Activated T-cell treated with anti-CD3 and anti-CD28 coated beads, Interleukin-2, amount 50 U/mL, for 24 hours (primary cell): ENCODE measurements at regions not wholly inside any gene's neighbourhood (a gene's known extent, or its start where the extent isn't known, plus 50 kb on each side); places are given as distances from the start of the nearest gene placed in this dataset.

Experiments
- DNase-seq: peaks from one replicate; pipeline ENCODE4 v3.0.0-alpha.2; 2020
- H3K27ac Mint-ChIP-seq: 2 replicates; pipeline ENCODE4 v1.8.0; 2020; ENCODE audit warnings: mild to moderate bottlenecking, mixed read lengths
- H3K27me3 Mint-ChIP-seq: 2 replicates; pipeline ENCODE4 v1.8.0; 2020; ENCODE audit warnings: mixed read lengths
- H3K36me3 Mint-ChIP-seq: 2 replicates; pipeline ENCODE4 v1.8.0; 2020; ENCODE audit warnings: low read depth, mixed read lengths
- H3K4me1 Mint-ChIP-seq: 2 replicates; pipeline ENCODE4 v1.8.0; 2020; ENCODE audit warnings: low read depth, mixed read lengths
- H3K4me3 Mint-ChIP-seq: 2 replicates; pipeline ENCODE4 v1.8.0; 2020; ENCODE audit warnings: mild to moderate bottlenecking, moderate library complexity, mixed read lengths
- H3K9me3 Mint-ChIP-seq: 2 replicates; pipeline ENCODE4 v1.8.0; 2020; ENCODE audit warnings: mixed read lengths

GRCh38 chr4:33176566-33176965 is 2456.4 kb downstream of the PCDH7 start:
- Mint-ChIP-seq H3K27ac (no peak overlapping the region), H3K36me3 (no peaks in the 10 kb centered on the region), H3K4me1 (no peaks in the 10 kb centered on the region), H3K9me3 (peaks cover 28% of the 10 kb centered on the region), H3K27me3 (no peaks in the 10 kb centered on the region), H3K4me3 (no peak overlapping the region)
- DNase-seq = no peak

- Mint-ChIP-seq H3K4me3 (no peak overlapping the region), H3K27me3 (no peaks in the 10 kb centered on the region), H3K4me1 (no peaks in the 10 kb centered on the region), H3K36me3 (no peaks in the 10 kb centered on the region), H3K9me3 (peaks cover 38% of the 10 kb centered on the region), H3K27ac (no peak overlapping the region)
- no peak for DNase-seq
Measured at GRCh38 chr4:33184657-33185290, 2464.6 kb downstream of the PCDH7 start.

GRCh38 chr4:33187035-33187434 is 2466.9 kb downstream of the PCDH7 start:
- DNase-seq = no peak
- Mint-ChIP-seq H3K9me3 (peaks cover 21% of the 10 kb centered on the region), H3K4me1 (no peaks in the 10 kb centered on the region), H3K4me3 (no peak overlapping the region), H3K36me3 (no peaks in the 10 kb centered on the region), H3K27me3 (no peaks in the 10 kb centered on the region), H3K27ac (no peak overlapping the region)

GRCh38 chr4:33188733-33189132 is 2468.6 kb downstream of the PCDH7 start:
- Mint-ChIP-seq H3K36me3 (no peaks in the 10 kb centered on the region), H3K4me3 (no peak overlapping the region), H3K27ac (no peak overlapping the region), H3K27me3 (no peaks in the 10 kb centered on the region), H3K4me1 (no peaks in the 10 kb centered on the region), H3K9me3 (peaks cover 12% of the 10 kb centered on the region)
- no peak for DNase-seq

GRCh38 chr4:33189169-33189568 is 2469.0 kb downstream of the PCDH7 start:
- no peaks in the 10 kb centered on the region for H3K4me1 Mint-ChIP-seq
- H3K4me3 Mint-ChIP-seq = no peak overlapping the region
- H3K27me3 Mint-ChIP-seq = no peaks in the 10 kb centered on the region
- DNase-seq = no peak
- peaks cover 12% of the 10 kb centered on the region for H3K9me3 Mint-ChIP-seq
- H3K36me3 Mint-ChIP-seq = no peaks in the 10 kb centered on the region
- no peak overlapping the region for H3K27ac Mint-ChIP-seq

GRCh38 chr4:33193109-33193508 is 2472.9 kb downstream of the PCDH7 start:
- Mint-ChIP-seq H3K27ac (no peak overlapping the region), H3K27me3 (no peaks in the 10 kb centered on the region), H3K4me1 (no peaks in the 10 kb centered on the region), H3K4me3 (no peak overlapping the region), H3K36me3 (no peaks in the 10 kb centered on the region), H3K9me3 (peaks cover 3% of the 10 kb centered on the region)
- DNase-seq = no peak

- no peaks in the 10 kb centered on the region for H3K27me3 Mint-ChIP-seq
- no peaks in the 10 kb centered on the region for H3K36me3 Mint-ChIP-seq
- peaks cover 27% of the 10 kb centered on the region for H3K9me3 Mint-ChIP-seq
Measured at GRCh38 chr4:33200377-33200776, 2480.2 kb downstream of the PCDH7 start.

GRCh38 chr4:33218238-33218637 is 2498.1 kb downstream of the PCDH7 start:
- H3K27ac Mint-ChIP-seq = no peak overlapping the region
- no peak for DNase-seq
- peaks cover 8% of the 10 kb centered on the region for H3K9me3 Mint-ChIP-seq
- H3K4me1 Mint-ChIP-seq = no peaks in the 10 kb centered on the region
- no peaks in the 10 kb centered on the region for H3K36me3 Mint-ChIP-seq
- H3K27me3 Mint-ChIP-seq = no peaks in the 10 kb centered on the region
- H3K4me3 Mint-ChIP-seq = no peak overlapping the region

More at GRCh38 chr4:33200377-33200776, 2480.2 kb downstream of the PCDH7 start:
- no peak for DNase-seq
- no peak overlapping the region for H3K4me3 Mint-ChIP-seq
- no peaks in the 10 kb centered on the region for H3K4me1 Mint-ChIP-seq
- no peak overlapping the region for H3K27ac Mint-ChIP-seq

GRCh38 chr4:33226133-33226532 is 2506.0 kb downstream of the PCDH7 start:
- DNase-seq = no peak
- no peak overlapping the region for H3K27ac Mint-ChIP-seq
- H3K27me3 Mint-ChIP-seq = no peaks in the 10 kb centered on the region
- H3K36me3 Mint-ChIP-seq = no peaks in the 10 kb centered on the region
- H3K9me3 Mint-ChIP-seq = peaks cover 17% of the 10 kb centered on the region
- H3K4me3 Mint-ChIP-seq = no peak overlapping the region
- H3K4me1 Mint-ChIP-seq = no peaks in the 10 kb centered on the region

GRCh38 chr4:33226783-33227182 is 2506.6 kb downstream of the PCDH7 start:
- no peaks in the 10 kb centered on the region for H3K27me3 Mint-ChIP-seq
- H3K9me3 Mint-ChIP-seq = peaks cover 17% of the 10 kb centered on the region
- H3K36me3 Mint-ChIP-seq = no peaks in the 10 kb centered on the region
- DNase-seq = no peak
- H3K27ac Mint-ChIP-seq = no peak overlapping the region
- H3K4me1 Mint-ChIP-seq = no peaks in the 10 kb centered on the region
- no peak overlapping the region for H3K4me3 Mint-ChIP-seq

GRCh38 chr4:33255094-33255493 is 2534.9 kb downstream of the PCDH7 start:
- no peaks in the 10 kb centered on the region for H3K27me3 Mint-ChIP-seq
- no peak overlapping the region for H3K27ac Mint-ChIP-seq
- H3K4me1 Mint-ChIP-seq = no peaks in the 10 kb centered on the region
- DNase-seq = no peak
- H3K36me3 Mint-ChIP-seq = no peaks in the 10 kb centered on the region
- no peak overlapping the region for H3K4me3 Mint-ChIP-seq
- peaks cover 6% of the 10 kb centered on the region for H3K9me3 Mint-ChIP-seq

GRCh38 chr4:33255507-33255906 is 2535.3 kb downstream of the PCDH7 start:
- DNase-seq = no peak
- no peaks in the 10 kb centered on the region for H3K36me3 Mint-ChIP-seq
- H3K4me1 Mint-ChIP-seq = no peaks in the 10 kb centered on the region
- no peaks in the 10 kb centered on the region for H3K27me3 Mint-ChIP-seq
- H3K9me3 Mint-ChIP-seq = peaks cover 6% of the 10 kb centered on the region
- H3K4me3 Mint-ChIP-seq = no peak overlapping the region
- H3K27ac Mint-ChIP-seq = no peak overlapping the region

GRCh38 chr4:33262824-33263223 is 2542.7 kb downstream of the PCDH7 start:
- no peak overlapping the region for H3K4me3 Mint-ChIP-seq
- H3K27ac Mint-ChIP-seq = no peak overlapping the region
- H3K27me3 Mint-ChIP-seq = no peaks in the 10 kb centered on the region
- no peaks in the 10 kb centered on the region for H3K36me3 Mint-ChIP-seq
- H3K4me1 Mint-ChIP-seq = no peaks in the 10 kb centered on the region
- no peak for DNase-seq
- peaks cover 21% of the 10 kb centered on the region for H3K9me3 Mint-ChIP-seq

- Mint-ChIP-seq H3K4me3 (no peak overlapping the region), H3K36me3 (no peaks in the 10 kb centered on the region), H3K27me3 (no peaks in the 10 kb centered on the region), H3K9me3 (peaks cover 11% of the 10 kb centered on the region), H3K27ac (no peak overlapping the region), H3K4me1 (no peaks in the 10 kb centered on the region)
- no peak for DNase-seq
Measured at GRCh38 chr4:33268776-33269175, 2548.6 kb downstream of the PCDH7 start.

GRCh38 chr4:33270403-33270802 is 2550.2 kb downstream of the PCDH7 start:
- no peaks in the 10 kb centered on the region for H3K4me1 Mint-ChIP-seq

GRCh38 chr4:33272722-33273121 is 2552.6 kb downstream of the PCDH7 start:
- Mint-ChIP-seq H3K27ac (no peak overlapping the region), H3K4me1 (no peaks in the 10 kb centered on the region), H3K4me3 (no peak overlapping the region), H3K9me3 (peaks cover 9% of the 10 kb centered on the region), H3K27me3 (no peaks in the 10 kb centered on the region), H3K36me3 (no peaks in the 10 kb centered on the region)
- DNase-seq = no peak

More at GRCh38 chr4:33270403-33270802, 2550.2 kb downstream of the PCDH7 start:
- Mint-ChIP-seq H3K9me3 (peaks cover 9% of the 10 kb centered on the region), H3K27me3 (no peaks in the 10 kb centered on the region), H3K36me3 (no peaks in the 10 kb centered on the region), H3K27ac (no peak overlapping the region), H3K4me3 (no peak overlapping the region)
- DNase-seq = no peak
